HEK293 (cell line): ENCODE measurements at regions not wholly inside any gene's neighbourhood (a gene's known extent, or its start where the extent isn't known, plus 50 kb on each side); places are given as distances from the start of the nearest gene placed in this dataset.

Experiments
- CTCF ChIP-seq: fragments of 450-650 bp; formaldehyde crosslinking; IDR thresholded peaks from 2 replicates; pipeline ENCODE4 v1.5.1; 2016; ENCODE audit warnings: missing biosample characterization, missing genetic modification characterization
- REST ChIP-seq: fragments of 450-650 bp; formaldehyde crosslinking; IDR thresholded peaks from 2 replicates; pipeline ENCODE4 v1.5.1; 2016; ENCODE audit warnings: missing biosample characterization, missing genetic modification characterization
- ZBTB17 ChIP-seq: fragments of 450-650 bp; formaldehyde crosslinking; IDR thresholded peaks from 2 replicates; pipeline ENCODE4 v1.5.1; 2016; ENCODE audit warnings: missing biosample characterization, missing genetic modification characterization
- ZFP41 ChIP-seq: fragments of 450-650 bp; formaldehyde crosslinking; IDR thresholded peaks from 2 replicates; pipeline ENCODE4 v1.5.1; 2016; ENCODE audit warnings: missing biosample characterization, missing genetic modification characterization, borderline replicate concordance

- TF ChIP-seq ZBTB17 (tag by site-specific recombination) (no peak), CTCF (tag by site-specific recombination) (no peak), ZFP41 (tag by site-specific recombination) (no peak), REST (no peak)
These were observed 785.1 kb upstream of the SLITRK6 start for GRCh38 chr13:86584301-86584700.
